ENCODE measurements at regions not wholly inside any gene's neighbourhood (a gene's known extent, or its start where the extent isn't known, plus 50 kb on each side); places are given as distances from the start of the nearest gene placed in this dataset.

DNA sequence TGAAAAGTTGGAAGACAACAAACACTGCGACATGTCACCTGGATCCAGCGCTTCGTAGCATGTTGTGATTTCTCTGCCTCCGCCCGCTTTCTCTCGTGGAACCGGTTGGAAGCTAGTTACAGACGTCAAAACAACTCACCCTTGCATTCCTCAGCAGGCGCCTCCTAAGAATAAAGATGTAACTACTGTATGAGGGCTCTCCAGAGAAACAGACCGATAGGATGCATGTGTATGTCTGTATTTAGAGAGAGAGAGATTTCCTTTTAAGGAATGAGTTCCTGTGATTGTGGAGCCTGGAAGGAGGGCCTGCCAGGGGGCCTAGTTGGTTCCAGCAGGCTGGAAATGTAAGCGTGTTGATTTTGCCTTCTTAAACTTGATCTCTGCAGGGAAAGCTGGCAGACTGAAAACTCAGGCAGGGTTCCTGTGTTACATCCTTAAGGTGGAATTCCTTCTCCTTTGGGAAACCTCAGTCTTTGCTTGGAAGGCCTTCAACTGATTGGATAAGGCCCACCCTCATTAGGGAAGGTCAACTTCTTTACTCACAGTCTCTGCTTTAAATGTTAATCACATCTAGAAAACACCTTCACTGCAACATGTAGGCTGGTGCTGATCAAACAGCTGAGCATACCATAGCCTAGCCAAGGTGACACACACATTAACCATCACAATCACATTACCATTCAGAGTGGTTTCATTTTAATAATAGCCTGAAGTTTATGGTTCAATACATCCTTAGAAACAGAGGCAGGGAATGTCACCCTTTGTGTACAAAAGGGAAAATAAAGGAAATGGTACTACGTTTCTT lies 163.8 kb downstream of the SYK start:
- TF ChIP-seq SPI1 (IDR thresholded peaks at IDR 0.05; ENCODE audit: borderline replicate concordance, low read depth) (no peak), GABPA (IDR thresholded peaks at IDR 0.05; ENCODE audit: low read depth) (no peak), POLR2AphosphoS5 (IDR thresholded peaks at IDR 0.05; ENCODE audit: low read depth) (no peak), CTCF (IDR thresholded peaks at IDR 0.05; ENCODE audit: insufficient read depth, low read length) (no peak)
- TF ChIP-seq, protein P1, sequence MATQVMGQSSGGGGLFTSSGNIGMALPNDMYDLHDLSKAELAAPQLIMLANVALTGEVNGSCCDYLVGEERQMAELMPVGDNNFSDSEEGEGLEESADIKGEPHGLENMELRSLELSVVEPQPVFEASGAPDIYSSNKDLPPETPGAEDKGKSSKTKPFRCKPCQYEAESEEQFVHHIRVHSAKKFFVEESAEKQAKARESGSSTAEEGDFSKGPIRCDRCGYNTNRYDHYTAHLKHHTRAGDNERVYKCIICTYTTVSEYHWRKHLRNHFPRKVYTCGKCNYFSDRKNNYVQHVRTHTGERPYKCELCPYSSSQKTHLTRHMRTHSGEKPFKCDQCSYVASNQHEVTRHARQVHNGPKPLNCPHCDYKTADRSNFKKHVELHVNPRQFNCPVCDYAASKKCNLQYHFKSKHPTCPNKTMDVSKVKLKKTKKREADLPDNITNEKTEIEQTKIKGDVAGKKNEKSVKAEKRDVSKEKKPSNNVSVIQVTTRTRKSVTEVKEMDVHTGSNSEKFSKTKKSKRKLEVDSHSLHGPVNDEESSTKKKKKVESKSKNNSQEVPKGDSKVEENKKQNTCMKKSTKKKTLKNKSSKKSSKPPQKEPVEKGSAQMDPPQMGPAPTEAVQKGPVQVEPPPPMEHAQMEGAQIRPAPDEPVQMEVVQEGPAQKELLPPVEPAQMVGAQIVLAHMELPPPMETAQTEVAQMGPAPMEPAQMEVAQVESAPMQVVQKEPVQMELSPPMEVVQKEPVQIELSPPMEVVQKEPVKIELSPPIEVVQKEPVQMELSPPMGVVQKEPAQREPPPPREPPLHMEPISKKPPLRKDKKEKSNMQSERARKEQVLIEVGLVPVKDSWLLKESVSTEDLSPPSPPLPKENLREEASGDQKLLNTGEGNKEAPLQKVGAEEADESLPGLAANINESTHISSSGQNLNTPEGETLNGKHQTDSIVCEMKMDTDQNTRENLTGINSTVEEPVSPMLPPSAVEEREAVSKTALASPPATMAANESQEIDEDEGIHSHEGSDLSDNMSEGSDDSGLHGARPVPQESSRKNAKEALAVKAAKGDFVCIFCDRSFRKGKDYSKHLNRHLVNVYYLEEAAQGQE (IDR thresholded peaks at IDR 0.05; ENCODE audit: insufficient replicate concordance, low read depth), result no peak
- Histone ChIP-seq H3K27me3 (ENCODE audit: insufficient read depth, poor library complexity, severe bottlenecking) (no peaks in the 10 kb centered on the region), H3K27ac (replicated peaks) (no peak overlapping the region), H3K4me3 (replicated peaks; ENCODE audit: insufficient read depth, low read length) (no peak overlapping the region)
- DNase-seq (ENCODE audit: low read depth in 1 of 2, low spot score in 1 of 2), result no peak

DNA sequence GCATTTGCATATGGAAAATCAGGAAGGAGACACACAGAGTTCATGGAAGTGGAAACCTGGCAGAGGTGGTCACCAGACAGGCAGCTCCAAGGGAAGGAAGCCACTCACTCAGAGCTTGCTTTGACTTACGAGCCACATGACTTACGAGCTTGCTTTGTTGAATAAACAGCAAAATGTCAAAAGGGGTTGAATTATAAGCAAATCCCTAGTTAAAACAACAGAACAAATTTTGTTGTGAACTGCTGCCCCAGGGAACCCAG lies 164.3 kb downstream of the SYK start:
- no peak overlapping the region for H3K27ac ChIP-seq (replicated peaks)
- no peak for DNase-seq (ENCODE audit: low read depth in 1 of 2, low spot score in 1 of 2)
- H3K4me3 ChIP-seq (replicated peaks; ENCODE audit: insufficient read depth, low read length), result no peak overlapping the region
- no peak for TF ChIP-seq GABPA (IDR thresholded peaks at IDR 0.05; ENCODE audit: low read depth)
- no peak for TF ChIP-seq CTCF (IDR thresholded peaks at IDR 0.05; ENCODE audit: insufficient read depth, low read length)
- TF ChIP-seq SPI1 (IDR thresholded peaks at IDR 0.05; ENCODE audit: borderline replicate concordance, low read depth), result no peak
- TF ChIP-seq POLR2AphosphoS5 (IDR thresholded peaks at IDR 0.05; ENCODE audit: low read depth), result no peak
- TF ChIP-seq, protein P1 (IDR thresholded peaks at IDR 0.05; ENCODE audit: insufficient replicate concordance, low read depth), result no peak
- no peaks in the 10 kb centered on the region for H3K27me3 ChIP-seq (ENCODE audit: insufficient read depth, poor library complexity, severe bottlenecking)

- H3K27ac ChIP-seq (replicated peaks), result no peak overlapping the region
- H3K4me3 ChIP-seq (replicated peaks; ENCODE audit: insufficient read depth, low read length), result no peak overlapping the region
- no peaks in the 10 kb centered on the region for H3K27me3 ChIP-seq (ENCODE audit: insufficient read depth, poor library complexity, severe bottlenecking)
- no peak for TF ChIP-seq SPI1 (IDR thresholded peaks at IDR 0.05; ENCODE audit: borderline replicate concordance, low read depth)
- no peak for TF ChIP-seq CTCF (IDR thresholded peaks at IDR 0.05; ENCODE audit: insufficient read depth, low read length)
- no peak for TF ChIP-seq GABPA (IDR thresholded peaks at IDR 0.05; ENCODE audit: low read depth)
- TF ChIP-seq POLR2AphosphoS5 (IDR thresholded peaks at IDR 0.05; ENCODE audit: low read depth), result no peak
- TF ChIP-seq, protein P1 (IDR thresholded peaks at IDR 0.05; ENCODE audit: insufficient replicate concordance, low read depth), result no peak
- no peak for DNase-seq (ENCODE audit: low read depth in 1 of 2, low spot score in 1 of 2)
These were observed 165.0 kb downstream of the SYK start for GRCh38 chr9:90966480-90967144.

Data from HL-60 (cell line).